Activated CD4-positive, alpha-beta T cell treated with anti-CD3 and anti-CD28 coated beads for 36 hours (primary cell): ENCODE measurements at regions not wholly inside any gene's neighbourhood (a gene's known extent, or its start where the extent isn't known, plus 50 kb on each side); places are given as distances from the start of the nearest gene placed in this dataset.

Experiments
- ATAC-seq: fragments of 200-7000 bp; cut with Tn5 transposase; one replicate; pipeline ENCODE4 v1.10.0; 2021; ENCODE audit warnings: mild to moderate bottlenecking, moderate library complexity
- CTCF ChIA-PET: fragments of 350-600 bp; sonication (Branson Sonifier 250); formaldehyde crosslinking; loops from one replicate; lab custom pipeline; 2021; ENCODE audit warnings: antibody characterized with exemption; lab: Charles Lee
- POLR2A ChIA-PET: fragments of 350-600 bp; sonication (Branson Sonifier 250); formaldehyde crosslinking; loops from one replicate; lab custom pipeline; 2021; ENCODE audit warnings: antibody characterized with exemption, inconsistent platforms; lab: Charles Lee
- DNase-seq: peaks from one replicate; pipeline ENCODE4 v3.0.0-alpha.2; 2020
- H3K27ac Mint-ChIP-seq: one replicate; pipeline ENCODE4 v1.8.0; 2021; ENCODE audit warnings: mixed read lengths
- H3K27me3 Mint-ChIP-seq: one replicate; pipeline ENCODE4 v1.8.0; 2021; ENCODE audit warnings: mixed read lengths
- H3K36me3 Mint-ChIP-seq: one replicate; pipeline ENCODE4 v1.8.0; 2021; ENCODE audit warnings: low read depth, mixed read lengths
- H3K4me1 Mint-ChIP-seq: one replicate; pipeline ENCODE4 v1.8.0; 2021; ENCODE audit warnings: mixed read lengths
- H3K4me3 Mint-ChIP-seq: one replicate; pipeline ENCODE4 v1.8.0; 2021; ENCODE audit warnings: mild to moderate bottlenecking, moderate library complexity, mixed read lengths
- H3K9me3 Mint-ChIP-seq: one replicate; pipeline ENCODE4 v1.8.0; 2021; ENCODE audit warnings: low read depth, mixed read lengths
- intact Hi-C, 2 experiments: fragments of 100-400 bp; cut with DNase I in 1 of 2; cut with micrococcal nuclease in 1 of 2; formaldehyde crosslinking; loops; one replicate each; pipeline versions ENCODE4 v1.14.2 to v1.15.1; 2022 to 2024; cut with DNase I, micrococcal nuclease

DNA sequence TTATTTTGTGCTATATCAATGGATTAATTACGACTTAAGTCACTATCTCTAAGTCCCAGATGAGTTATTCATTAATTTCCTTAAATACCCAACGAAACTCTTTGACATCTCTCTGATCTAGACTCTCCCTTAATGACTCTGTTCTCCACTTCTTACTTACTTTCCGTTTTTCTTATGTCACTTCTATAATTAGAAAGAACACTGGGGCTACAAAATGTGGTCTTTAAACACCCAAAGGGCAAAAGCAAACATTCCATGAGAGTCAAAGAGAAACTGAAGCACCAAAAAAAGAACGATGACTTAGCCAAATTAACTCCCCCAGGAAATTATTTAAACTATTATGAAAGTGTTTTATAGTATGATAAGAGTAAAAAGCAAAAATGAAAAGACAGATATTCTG, 166.4 kb upstream of the UBE2E2 start:
- peaks cover 12% of the 10 kb centered on the region for H3K4me1 Mint-ChIP-seq
- no peak overlapping the region for H3K4me3 Mint-ChIP-seq
- H3K36me3 Mint-ChIP-seq, result no peaks in the 10 kb centered on the region
- ChIA-PET POLR2A (no interaction called here), CTCF (no interaction called here)
- H3K9me3 Mint-ChIP-seq, result peaks cover 9% of the 10 kb centered on the region
- no peaks in the 10 kb centered on the region for H3K27me3 Mint-ChIP-seq
- H3K27ac Mint-ChIP-seq, result no peak overlapping the region
- DNase-seq, result no peak
- ATAC-seq, result no peak
- intact Hi-C loops, result no loop called here

DNA sequence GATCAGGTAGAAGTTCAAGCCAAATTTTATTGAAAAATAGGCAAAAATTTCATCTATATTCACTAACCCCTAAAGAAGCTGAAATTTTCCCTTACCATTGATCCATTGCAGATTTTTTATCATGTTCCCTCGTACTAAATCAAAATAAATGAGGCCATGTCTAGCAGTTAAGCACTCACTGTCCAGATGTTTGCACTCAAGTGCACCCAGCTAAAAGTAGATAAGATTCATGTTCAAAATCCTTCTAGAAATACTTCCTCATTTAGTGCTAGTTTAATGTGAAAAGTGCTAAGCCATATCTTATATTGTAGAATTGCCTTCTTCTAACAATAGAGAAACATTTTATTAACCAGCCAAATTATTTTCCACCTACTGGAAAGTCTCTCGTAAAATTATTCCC, 164.7 kb upstream of the UBE2E2 start:
- H3K4me1 Mint-ChIP-seq, result peaks cover 12% of the 10 kb centered on the region
- peaks cover 4% of the 10 kb centered on the region for H3K9me3 Mint-ChIP-seq
- no peak overlapping the region for H3K27ac Mint-ChIP-seq
- no peaks in the 10 kb centered on the region for H3K27me3 Mint-ChIP-seq
- DNase-seq (no peak), ATAC-seq (no peak)
- H3K36me3 Mint-ChIP-seq, result no peaks in the 10 kb centered on the region
- no peak overlapping the region for H3K4me3 Mint-ChIP-seq
- intact Hi-C loops, result no loop called here
- ChIA-PET POLR2A (no interaction called here), CTCF (no interaction called here)

DNA sequence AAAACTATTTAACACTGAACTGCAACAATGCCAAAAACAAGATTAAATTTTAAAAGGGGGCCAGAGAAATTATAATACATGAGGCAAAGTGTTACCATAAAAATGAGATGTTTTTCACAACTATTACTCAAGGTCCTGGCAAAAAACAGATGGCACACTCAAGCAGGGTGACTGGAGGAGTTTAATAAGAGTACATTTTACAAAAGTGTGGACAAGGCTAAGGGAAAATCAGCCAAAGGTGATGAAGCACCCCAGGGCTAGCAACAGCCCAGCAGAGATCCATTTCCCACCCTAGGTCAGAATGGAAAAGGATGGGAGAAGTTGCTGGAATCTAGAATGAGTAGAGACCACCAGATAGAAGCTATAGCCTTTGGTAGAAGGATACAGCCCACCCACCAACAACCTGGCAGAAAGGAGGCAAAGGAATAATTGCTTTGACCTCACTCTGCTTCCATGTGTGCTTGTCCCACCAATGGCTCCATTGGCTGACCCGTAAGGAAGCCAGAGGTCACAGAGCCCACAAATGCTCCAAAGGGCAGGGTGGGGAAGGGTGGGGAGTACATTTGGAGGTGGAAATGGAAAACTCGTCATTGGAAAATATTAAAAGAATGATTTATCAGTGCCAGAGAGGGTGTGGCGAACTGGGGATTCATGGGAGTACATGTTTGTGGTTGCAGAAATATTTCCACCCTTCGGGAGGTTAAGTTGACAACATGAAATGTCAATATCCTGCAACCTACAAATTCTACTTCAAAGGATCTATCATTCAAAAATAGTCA, 161.0 kb upstream of the UBE2E2 start:
- no peak overlapping the region for H3K4me3 Mint-ChIP-seq
- no peaks in the 10 kb centered on the region for H3K27me3 Mint-ChIP-seq
- no peaks in the 10 kb centered on the region for H3K4me1 Mint-ChIP-seq
- no peak overlapping the region for H3K27ac Mint-ChIP-seq
- no peaks in the 10 kb centered on the region for H3K36me3 Mint-ChIP-seq
- intact Hi-C loops, result no loop called here
- CTCF ChIA-PET, result no interaction called here
- no peak for DNase-seq
- POLR2A ChIA-PET, result no interaction called here
- no peak for ATAC-seq
- H3K9me3 Mint-ChIP-seq, result peaks cover 2% of the 10 kb centered on the region

DNA sequence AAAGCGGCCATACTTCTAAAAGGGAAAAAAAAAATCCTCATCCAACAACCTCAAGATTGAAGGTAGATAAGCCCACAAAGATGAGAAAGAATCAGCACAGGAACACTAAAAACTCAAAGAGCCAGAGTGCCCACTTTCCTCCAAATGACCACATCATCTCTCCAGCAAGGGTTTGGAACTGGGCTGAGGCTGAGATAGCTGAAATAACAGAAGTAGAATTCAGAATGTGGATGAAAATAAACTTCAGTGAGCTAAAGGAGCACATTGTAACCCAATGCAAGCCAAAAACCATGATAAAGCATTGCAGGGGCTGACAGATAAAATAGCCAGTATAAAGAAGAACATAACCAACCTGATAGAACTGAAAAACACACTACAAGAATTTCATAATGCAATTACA, 158.7 kb upstream of the UBE2E2 start:
- no peaks in the 10 kb centered on the region for H3K4me1 Mint-ChIP-seq
- no peak overlapping the region for H3K27ac Mint-ChIP-seq
- ChIA-PET CTCF (no interaction called here), POLR2A (no interaction called here)
- H3K9me3 Mint-ChIP-seq, result peaks cover 5% of the 10 kb centered on the region
- ATAC-seq (no peak), DNase-seq (no peak)
- no peaks in the 10 kb centered on the region for H3K27me3 Mint-ChIP-seq
- intact Hi-C loops, result no loop called here
- H3K36me3 Mint-ChIP-seq, result no peaks in the 10 kb centered on the region
- H3K4me3 Mint-ChIP-seq, result no peak overlapping the region

DNA sequence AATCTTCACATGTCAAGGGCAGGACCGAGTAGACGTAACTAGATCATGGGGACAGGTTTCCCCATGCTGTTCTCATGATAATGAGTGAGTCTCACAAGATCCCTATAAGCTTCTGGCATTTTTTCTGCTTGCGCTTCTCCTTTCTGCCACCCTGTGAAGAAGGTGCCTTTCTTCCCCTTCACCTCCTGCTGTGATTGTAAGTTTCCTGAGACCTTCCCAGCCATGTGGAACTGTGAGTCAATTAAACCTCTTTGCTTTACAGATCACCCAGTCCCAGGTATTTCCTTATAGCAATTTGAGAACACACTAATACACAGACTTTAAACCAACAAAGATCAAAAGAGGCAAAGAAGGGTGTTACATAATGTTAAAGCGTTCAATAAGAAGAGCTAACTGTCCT, 156.6 kb upstream of the UBE2E2 start:
- CTCF ChIA-PET, result no interaction called here
- no peak overlapping the region for H3K27ac Mint-ChIP-seq
- ATAC-seq, result no peak
- H3K4me1 Mint-ChIP-seq, result no peaks in the 10 kb centered on the region
- POLR2A ChIA-PET, result no interaction called here
- H3K9me3 Mint-ChIP-seq, result peaks cover 5% of the 10 kb centered on the region
- no peaks in the 10 kb centered on the region for H3K27me3 Mint-ChIP-seq
- DNase-seq, result no peak
- no peak overlapping the region for H3K4me3 Mint-ChIP-seq
- H3K36me3 Mint-ChIP-seq, result no peaks in the 10 kb centered on the region
- intact Hi-C loops, result no loop called here

DNA sequence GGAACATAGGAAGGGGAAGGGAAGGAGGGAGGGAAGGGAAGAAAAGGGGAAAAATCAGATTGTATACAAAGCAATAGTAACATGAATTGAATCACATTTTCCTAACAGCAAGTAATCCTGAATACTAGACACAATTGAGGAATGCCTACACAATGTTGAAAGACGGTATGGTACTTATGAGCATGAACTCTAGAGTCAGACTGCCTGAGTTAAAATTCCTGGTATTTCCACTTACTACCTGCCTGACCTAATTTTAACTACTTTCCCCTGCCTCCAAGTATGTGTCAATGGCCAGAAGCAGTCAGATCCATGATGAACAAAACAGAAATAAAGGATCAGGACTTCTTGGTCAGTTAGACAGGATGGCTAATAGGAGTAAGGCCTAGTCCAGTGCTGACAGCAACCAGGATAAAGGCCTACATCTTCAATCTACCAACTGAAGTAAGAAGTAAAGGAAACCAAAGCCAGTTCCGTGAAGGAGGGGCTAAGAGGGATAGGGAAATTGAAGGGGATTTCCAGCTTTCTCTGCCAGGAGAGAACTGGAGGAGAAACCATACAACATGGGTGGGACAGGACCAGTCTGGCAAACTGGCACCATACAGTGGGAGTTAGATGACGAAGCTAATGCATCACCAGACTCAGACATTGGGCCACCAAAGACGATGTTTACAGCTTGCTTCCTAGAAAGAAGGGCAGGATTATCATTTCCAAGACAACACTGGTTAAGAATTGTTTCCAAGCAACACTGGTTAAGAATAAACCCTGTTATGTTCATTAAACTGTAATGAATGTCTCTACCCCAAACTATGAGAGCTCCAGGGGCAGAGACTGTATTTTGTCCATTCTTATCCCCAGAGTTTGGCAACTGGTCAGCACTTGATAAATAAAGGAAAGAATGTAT, 151.6 kb upstream of the UBE2E2 start:
- CTCF ChIA-PET, result interaction anchor here (0.7 kb wide), 1 partner anchor 27 kb away, joined by 3 read pairs; no protein-coding TSS in a partner anchor
- Mint-ChIP-seq H3K4me1 (peaks cover 13% of the 10 kb centered on the region), H3K27me3 (no peaks in the 10 kb centered on the region), H3K9me3 (peaks cover 5% of the 10 kb centered on the region), H3K27ac (no peak overlapping the region), H3K36me3 (no peaks in the 10 kb centered on the region), H3K4me3 (no peak overlapping the region)
- ATAC-seq (no peak), DNase-seq (no peak)
- POLR2A ChIA-PET, result no interaction called here
- intact Hi-C loops, result no loop called here

DNA sequence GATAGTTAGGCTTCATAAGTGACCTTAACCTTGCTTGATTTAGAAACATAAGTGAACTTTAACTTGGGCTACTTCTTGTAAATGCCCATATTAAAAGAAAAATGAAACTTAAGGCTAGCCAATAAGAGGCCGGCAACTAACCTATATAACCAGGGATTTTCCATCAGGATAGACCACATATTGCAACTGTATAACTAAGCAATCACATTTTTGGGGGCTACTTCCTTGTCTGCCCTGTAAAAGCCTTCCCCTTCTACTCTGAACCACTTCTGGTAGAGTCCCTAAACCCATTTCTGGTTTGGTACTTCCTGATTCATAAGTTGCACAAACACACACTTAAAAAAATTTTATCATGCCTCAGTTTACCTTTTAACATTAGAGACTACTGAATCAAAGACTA, 150.9 kb upstream of the UBE2E2 start:
- POLR2A ChIA-PET, result no interaction called here
- CTCF ChIA-PET, result no interaction called here
- H3K4me3 Mint-ChIP-seq, result no peak overlapping the region
- peaks cover 13% of the 10 kb centered on the region for H3K4me1 Mint-ChIP-seq
- intact Hi-C loops, result no loop called here
- no peaks in the 10 kb centered on the region for H3K36me3 Mint-ChIP-seq
- DNase-seq, result no peak
- ATAC-seq, result no peak
- no peak overlapping the region for H3K27ac Mint-ChIP-seq
- no peaks in the 10 kb centered on the region for H3K27me3 Mint-ChIP-seq
- H3K9me3 Mint-ChIP-seq, result peaks cover 2% of the 10 kb centered on the region

DNA sequence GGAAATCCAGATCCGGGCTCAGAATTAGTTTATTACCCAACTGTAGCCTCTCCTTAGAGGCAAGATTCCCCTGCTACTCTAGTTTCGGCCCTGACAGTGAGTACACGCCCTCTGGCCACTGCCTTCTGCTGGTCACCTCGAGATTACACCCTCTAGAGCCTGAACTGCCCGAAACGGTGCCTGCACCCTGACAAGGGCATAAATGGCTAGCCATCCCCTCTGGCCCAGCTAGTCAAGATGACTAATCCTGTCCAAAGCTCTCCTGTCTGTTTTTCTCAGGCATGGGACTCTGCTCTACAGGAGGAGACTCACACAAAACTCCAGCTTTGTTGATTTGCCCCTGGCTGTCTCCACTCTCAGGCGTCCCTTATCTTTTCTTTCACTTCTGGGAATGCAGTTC, 150.5 kb upstream of the UBE2E2 start:
- no peak for DNase-seq
- Mint-ChIP-seq H3K9me3 (no peaks in the 10 kb centered on the region), H3K27ac (no peak overlapping the region), H3K4me1 (peaks cover 13% of the 10 kb centered on the region), H3K27me3 (no peaks in the 10 kb centered on the region), H3K36me3 (no peaks in the 10 kb centered on the region), H3K4me3 (no peak overlapping the region)
- ATAC-seq, result no peak
- intact Hi-C loops, result no loop called here
- CTCF ChIA-PET, result no interaction called here
- POLR2A ChIA-PET, result no interaction called here

DNA sequence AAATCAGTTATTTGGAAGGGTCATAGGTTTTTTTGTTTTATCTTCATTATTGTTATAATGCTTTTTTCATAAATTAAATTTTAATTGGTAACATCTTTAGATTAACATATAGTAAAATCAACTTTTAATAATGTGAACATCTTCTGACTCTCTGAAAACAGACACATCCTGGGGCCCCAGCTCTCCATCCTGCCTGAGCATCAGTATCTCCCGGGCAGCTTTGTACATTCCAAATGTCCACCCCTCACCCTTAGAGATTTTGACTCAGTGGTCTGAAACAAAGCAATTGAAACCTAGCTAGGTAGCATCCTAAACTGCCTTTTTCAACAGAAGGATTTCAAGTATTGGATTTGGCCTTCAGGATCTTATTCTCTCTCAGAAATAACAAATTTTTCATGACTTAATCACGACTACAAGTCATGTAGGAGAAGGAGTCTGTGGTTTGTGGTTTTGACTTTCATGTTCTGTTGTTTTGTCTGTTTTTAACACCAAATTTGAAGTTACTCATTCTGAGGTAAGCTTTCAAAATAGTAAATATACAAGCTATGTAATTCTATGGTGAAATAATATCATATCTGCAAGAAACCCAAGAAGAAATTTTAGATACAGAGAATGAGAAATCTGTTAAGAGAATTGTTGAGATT, 147.3 kb upstream of the UBE2E2 start:
- H3K27ac Mint-ChIP-seq, result no peak overlapping the region
- H3K36me3 Mint-ChIP-seq, result no peaks in the 10 kb centered on the region
- ATAC-seq (peak; percentile 42), DNase-seq (no peak)
- H3K9me3 Mint-ChIP-seq, result peaks cover 12% of the 10 kb centered on the region
- intact Hi-C loops, result no loop called here
- H3K4me1 Mint-ChIP-seq, result peaks cover 13% of the 10 kb centered on the region
- ChIA-PET POLR2A (no interaction called here), CTCF (no interaction called here)
- H3K4me3 Mint-ChIP-seq, result no peak overlapping the region
- H3K27me3 Mint-ChIP-seq, result no peaks in the 10 kb centered on the region

DNA sequence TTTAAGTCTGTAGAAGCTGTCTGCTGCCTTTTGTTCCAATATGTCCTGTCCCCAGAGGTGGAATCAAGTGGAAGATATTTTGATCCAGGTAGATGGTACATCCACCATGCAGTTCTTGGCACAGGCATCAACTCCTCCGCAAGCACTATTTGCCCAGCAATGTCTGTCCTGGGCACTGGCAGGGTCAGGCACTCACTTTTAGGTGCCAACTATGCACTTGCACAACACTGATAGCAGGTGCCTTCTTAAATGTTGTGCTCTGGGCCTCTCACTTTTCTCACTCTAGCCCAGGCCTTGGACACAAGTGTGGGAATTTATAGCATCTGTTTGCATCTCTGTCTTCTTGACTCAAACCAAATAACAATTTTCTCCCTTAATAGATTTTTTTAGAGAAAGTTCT, 140.5 kb upstream of the UBE2E2 start:
- Mint-ChIP-seq H3K27ac (no peak overlapping the region), H3K4me1 (no peaks in the 10 kb centered on the region), H3K9me3 (peaks cover 16% of the 10 kb centered on the region), H3K4me3 (no peak overlapping the region), H3K36me3 (no peaks in the 10 kb centered on the region), H3K27me3 (no peaks in the 10 kb centered on the region)
- ATAC-seq (no peak), DNase-seq (no peak)
- POLR2A ChIA-PET, result no interaction called here
- intact Hi-C loops, result no loop called here
- CTCF ChIA-PET, result no interaction called here

DNA sequence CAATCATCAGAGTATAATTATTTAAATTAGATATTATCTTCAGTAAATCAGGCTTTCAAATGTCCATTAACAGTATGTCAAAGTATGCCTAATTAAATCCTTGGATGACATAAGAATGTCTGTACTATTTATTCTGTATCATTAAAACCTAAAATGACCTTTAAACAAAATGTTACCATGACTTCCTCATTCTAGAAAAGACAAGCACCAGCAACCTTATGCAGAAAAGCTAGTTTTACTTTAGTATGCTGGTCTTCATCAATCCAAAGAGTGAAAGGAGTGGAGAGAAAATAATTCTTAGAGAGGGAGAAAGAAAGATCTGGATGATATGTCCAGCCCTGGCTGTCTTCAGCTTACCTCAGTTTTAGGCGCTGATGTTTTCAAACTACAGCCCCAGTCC, 140.1 kb upstream of the UBE2E2 start:
- no peaks in the 10 kb centered on the region for H3K4me1 Mint-ChIP-seq
- H3K9me3 Mint-ChIP-seq, result peaks cover 16% of the 10 kb centered on the region
- H3K27me3 Mint-ChIP-seq, result no peaks in the 10 kb centered on the region
- H3K27ac Mint-ChIP-seq, result no peak overlapping the region
- no peak overlapping the region for H3K4me3 Mint-ChIP-seq
- H3K36me3 Mint-ChIP-seq, result no peaks in the 10 kb centered on the region
- ATAC-seq (no peak), DNase-seq (no peak)
- intact Hi-C loops, result no loop called here
- POLR2A ChIA-PET, result no interaction called here
- CTCF ChIA-PET, result no interaction called here

DNA sequence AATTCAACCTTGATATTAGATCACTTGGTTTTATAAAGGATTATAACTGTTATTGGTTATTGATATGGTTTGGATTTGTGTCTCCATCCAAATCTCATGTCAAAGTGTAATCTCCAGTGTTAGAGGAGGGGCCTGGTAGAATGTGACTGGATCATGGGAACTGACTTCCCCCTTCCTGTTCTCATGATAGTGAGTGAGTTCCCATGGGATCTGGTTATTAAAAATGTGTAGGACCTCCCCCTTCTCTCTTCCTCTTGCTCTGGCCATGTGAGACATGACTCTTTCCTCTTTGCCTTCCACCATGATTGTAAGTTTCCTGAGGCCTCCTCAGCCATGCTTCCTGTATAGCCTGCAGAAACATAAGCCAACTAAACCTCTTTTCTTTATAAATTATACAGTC, 136.0 kb upstream of the UBE2E2 start:
- intact Hi-C loops, result no loop called here
- POLR2A ChIA-PET, result no interaction called here
- CTCF ChIA-PET, result no interaction called here
- ATAC-seq, result no peak
- Mint-ChIP-seq H3K4me3 (no peak overlapping the region), H3K36me3 (no peaks in the 10 kb centered on the region), H3K27ac (no peak overlapping the region), H3K4me1 (no peaks in the 10 kb centered on the region), H3K27me3 (no peaks in the 10 kb centered on the region), H3K9me3 (no peaks in the 10 kb centered on the region)
- DNase-seq, result no peak
